H9 (cell line): ENCODE measurements at regions not wholly inside any gene's neighbourhood (a gene's known extent, or its start where the extent isn't known, plus 50 kb on each side); places are given as distances from the start of the nearest gene placed in this dataset.

ENCODE experiments used
- DNase-seq: peaks from one replicate; pipeline ENCODE4 v3.0.0-alpha.2; 2017
- H2AFZ ChIP-seq: one replicate; pipeline ENCODE4 v1.6.1; 2013; ENCODE audit warnings: mild to moderate bottlenecking, low read length, control low read depth, moderate library complexity
- H2AK5ac ChIP-seq: 2 replicates; pipeline ENCODE4 v1.6.1; 2013; ENCODE audit warnings: low read length, control low read depth, mixed read lengths; ENCODE audit not compliant: insufficient read length
- H2BK120ac ChIP-seq: one replicate; pipeline ENCODE4 v1.6.1; 2013; ENCODE audit warnings: low read depth, mild to moderate bottlenecking, low read length, control low read depth, inconsistent platforms; ENCODE audit not compliant: poor library complexity, severe bottlenecking
- H2BK12ac ChIP-seq: 2 replicates; pipeline ENCODE4 v1.6.1; 2013; ENCODE audit warnings: low read length, control low read depth, mixed read lengths, low read depth; ENCODE audit not compliant: insufficient read length
- H2BK15ac ChIP-seq: 2 replicates; pipeline ENCODE4 v1.6.1; 2013; ENCODE audit warnings: low read depth, low read length, control low read depth
- H2BK20ac ChIP-seq: one replicate; pipeline ENCODE4 v1.6.1; 2013; ENCODE audit warnings: low read depth, mild to moderate bottlenecking, low read length, control low read depth, inconsistent platforms; ENCODE audit not compliant: poor library complexity, severe bottlenecking
- H2BK5ac ChIP-seq: 2 replicates; pipeline ENCODE4 v1.6.1; 2013; ENCODE audit warnings: low read length, control low read depth, mixed read lengths; ENCODE audit not compliant: insufficient read length
- H3K14ac ChIP-seq: 2 replicates; pipeline ENCODE4 v1.6.1; 2013; ENCODE audit warnings: low read length, control low read depth; ENCODE audit not compliant: insufficient read depth
- H3K18ac ChIP-seq: 2 replicates; pipeline ENCODE4 v1.6.1; 2013; ENCODE audit warnings: low read depth, mild to moderate bottlenecking, mixed read lengths, low read length, control low read depth; ENCODE audit not compliant: insufficient read length
- H3K23ac ChIP-seq: 2 replicates; pipeline ENCODE4 v1.6.1; 2013; ENCODE audit warnings: low read length, control low read depth, mixed read lengths, low read depth; ENCODE audit not compliant: insufficient read length
- H3K23me2 ChIP-seq: 2 replicates; pipeline ENCODE4 v1.6.1; 2013; ENCODE audit warnings: low read depth, mild to moderate bottlenecking, mixed read lengths, low read length, control low read depth; ENCODE audit not compliant: insufficient read length, poor library complexity, severe bottlenecking
- H3K27ac ChIP-seq: 2 replicates; pipeline ENCODE4 v1.5.1; 2013; ENCODE audit warnings: low read length, control low read depth, mixed read lengths, low read depth; ENCODE audit not compliant: insufficient read length
- H3K27me3 ChIP-seq: 2 replicates; pipeline ENCODE4 v1.6.1; 2013; ENCODE audit warnings: low read length, control low read depth, inconsistent platforms; ENCODE audit not compliant: insufficient read depth
- H3K4ac ChIP-seq: 2 replicates; pipeline ENCODE4 v1.6.1; 2013; ENCODE audit warnings: low read depth, mild to moderate bottlenecking, control low read depth, inconsistent platforms, low read length, moderate library complexity
- H3K4me1 ChIP-seq: 2 replicates; pipeline ENCODE4 v1.6.1; 2013; ENCODE audit warnings: low read length, control low read depth, inconsistent platforms; ENCODE audit not compliant: insufficient read depth
- H3K4me2 ChIP-seq: 2 replicates; pipeline ENCODE4 v1.6.1; 2013; ENCODE audit warnings: low read length, control low read depth, mixed read lengths; ENCODE audit not compliant: insufficient read length, insufficient read depth
- H3K56ac ChIP-seq: 2 replicates; pipeline ENCODE4 v1.6.1; 2013; ENCODE audit warnings: low read depth, mild to moderate bottlenecking, mixed read lengths, low read length, control low read depth; ENCODE audit not compliant: insufficient read length
- H3K79me1 ChIP-seq: 2 replicates; pipeline ENCODE4 v1.6.1; 2013; ENCODE audit warnings: low read depth, mild to moderate bottlenecking, moderate library complexity, low read length, control low read depth, inconsistent platforms; ENCODE audit not compliant: insufficient read depth, poor library complexity, severe bottlenecking
- H3K79me2 ChIP-seq: 2 replicates; pipeline ENCODE4 v1.6.1; 2013; ENCODE audit warnings: low read length, control low read depth, inconsistent platforms; ENCODE audit not compliant: insufficient read depth
- H3K9ac ChIP-seq: 2 replicates; pipeline ENCODE4 v1.6.1; 2013; ENCODE audit warnings: low read length, control low read depth, mixed read lengths; ENCODE audit not compliant: insufficient read length; ENCODE audit errors: extremely low read depth
- H3K9me3 ChIP-seq: one replicate; pipeline ENCODE4 v1.6.1; 2013; ENCODE audit warnings: low read depth, low read length, inconsistent platforms; ENCODE audit not compliant: control insufficient read depth
- H3T11ph ChIP-seq: one replicate; pipeline ENCODE4 v1.6.1; 2013; ENCODE audit warnings: mild to moderate bottlenecking, low read length, control low read depth, inconsistent platforms
- H4K20me1 ChIP-seq: one replicate; pipeline ENCODE4 v1.6.1; 2013; ENCODE audit not compliant: control insufficient read depth, insufficient read length, insufficient read depth
- H4K5ac ChIP-seq: 2 replicates; pipeline ENCODE4 v1.6.1; 2013; ENCODE audit warnings: low read depth, mild to moderate bottlenecking, mixed read lengths, low read length, control low read depth; ENCODE audit not compliant: insufficient read length
- H4K8ac ChIP-seq: replicated peaks from 2 replicates; pipeline ENCODE4 v1.6.1; 2013; ENCODE audit warnings: low read length, control low read depth, mixed read lengths, low read depth; ENCODE audit not compliant: insufficient read length
- H4K91ac ChIP-seq: 2 replicates; pipeline ENCODE4 v1.6.1; 2013; ENCODE audit warnings: low read depth, mild to moderate bottlenecking, moderate library complexity, mixed read lengths, low read length, control low read depth; ENCODE audit not compliant: insufficient read length
- H3K27ac Mint-ChIP-seq, 3 experiments: 2 replicates in 2 of 3; 3 replicates in 1 of 3; pipeline ENCODE4 v1.8.0; 2020 to 2021; ENCODE audit warnings: mixed read lengths in 3 of 3, mild to moderate bottlenecking in 1 of 3, moderate library complexity in 1 of 3
- H3K27me3 Mint-ChIP-seq: 2 replicates; pipeline ENCODE4 v1.8.0; 2021; ENCODE audit warnings: low read depth, mild to moderate bottlenecking, moderate library complexity, mixed read lengths
- H3K36me3 Mint-ChIP-seq, 3 experiments: 2 replicates in 2 of 3; 3 replicates in 1 of 3; pipeline ENCODE4 v1.8.0; 2020 to 2021; ENCODE audit warnings: low read depth in 3 of 3, mixed read lengths in 3 of 3; ENCODE audit not compliant: insufficient read depth in 1 of 3
- H3K4me1 Mint-ChIP-seq, 2 experiments: 2 replicates each; pipeline ENCODE4 v1.8.0; 2020; ENCODE audit warnings: mixed read lengths in 2 of 2
- H3K4me3 Mint-ChIP-seq, 2 experiments: 2 replicates in 1 of 2; 3 replicates in 1 of 2; pipeline ENCODE4 v1.8.0; 2020 to 2021; ENCODE audit warnings: mild to moderate bottlenecking in 2 of 2, mixed read lengths in 2 of 2, moderate library complexity in 1 of 2
- H3K9me3 Mint-ChIP-seq, 2 experiments: 2 replicates in 1 of 2; 3 replicates in 1 of 2; pipeline ENCODE4 v1.8.0; 2020; ENCODE audit warnings: mild to moderate bottlenecking in 2 of 2, mixed read lengths in 2 of 2, moderate library complexity in 1 of 2
- WGBS: extraction: QIAGEN DNeasy Blood & Tissue Kit; methylation state at CpG from one replicate; pipeline ENCODE4 v1.1.7; 2013; ENCODE audit warnings: missing lambda C conversion rate, low lambda C conversion rate, mixed read lengths; ENCODE audit not compliant: insufficient read length; ENCODE audit errors: extremely low coverage; 5-methylcytosine and 5-hydroxymethylcytosine counted together
- TF ChIP-seq, protein P1 (sequence below): fragments of 200-600 bp; sonication (generic); conservative IDR thresholded peaks from 3 replicates; pipeline ENCODE4 v1.8.0; 2021; ENCODE audit warnings: antibody characterized with exemption, mild to moderate bottlenecking

DNA sequence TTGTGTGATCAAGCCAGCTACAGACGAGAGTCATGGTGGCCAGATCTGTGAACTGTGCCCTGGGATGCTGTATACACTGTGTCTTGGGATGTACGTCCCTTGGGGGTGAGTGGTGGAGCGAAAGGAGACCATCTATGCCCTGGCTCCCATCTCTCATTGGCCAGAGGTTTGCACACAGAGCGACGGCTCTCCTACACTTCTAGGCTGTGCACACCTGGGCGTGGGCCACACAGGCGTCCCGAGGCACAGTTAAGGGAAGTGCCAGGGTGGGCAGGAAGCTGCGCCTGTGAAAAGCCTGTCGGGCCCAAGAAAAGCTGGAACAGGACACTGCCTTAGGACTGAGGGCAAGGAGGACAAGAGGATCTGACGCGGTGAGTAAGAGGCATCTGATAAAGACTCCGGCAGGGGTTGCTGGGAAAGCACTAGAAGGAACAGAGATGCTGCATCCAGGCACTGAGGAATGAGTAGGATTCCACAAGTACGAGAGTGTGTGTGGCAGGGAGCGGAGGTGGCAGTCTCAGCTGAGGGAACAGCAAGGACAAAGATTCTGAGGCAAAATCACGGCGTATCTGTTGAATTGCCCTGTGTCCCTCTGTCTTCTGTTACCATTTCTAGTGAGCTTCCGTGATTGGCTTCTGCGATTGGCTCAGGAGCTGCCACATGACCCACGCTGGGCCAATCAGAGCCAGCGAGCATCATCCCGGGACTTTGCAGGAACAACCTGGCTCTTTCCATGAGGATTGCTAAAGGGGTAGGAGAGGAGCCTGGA lies 67.9 kb upstream of the ZBTB40 start:
- Histone ChIP-seq H3K27me3 (no peaks in the 10 kb centered on the region), H2AFZ (no peak overlapping the region)

More for the DNA sequence above, 67.9 kb upstream of the ZBTB40 start:
- TF ChIP-seq, protein P1, sequence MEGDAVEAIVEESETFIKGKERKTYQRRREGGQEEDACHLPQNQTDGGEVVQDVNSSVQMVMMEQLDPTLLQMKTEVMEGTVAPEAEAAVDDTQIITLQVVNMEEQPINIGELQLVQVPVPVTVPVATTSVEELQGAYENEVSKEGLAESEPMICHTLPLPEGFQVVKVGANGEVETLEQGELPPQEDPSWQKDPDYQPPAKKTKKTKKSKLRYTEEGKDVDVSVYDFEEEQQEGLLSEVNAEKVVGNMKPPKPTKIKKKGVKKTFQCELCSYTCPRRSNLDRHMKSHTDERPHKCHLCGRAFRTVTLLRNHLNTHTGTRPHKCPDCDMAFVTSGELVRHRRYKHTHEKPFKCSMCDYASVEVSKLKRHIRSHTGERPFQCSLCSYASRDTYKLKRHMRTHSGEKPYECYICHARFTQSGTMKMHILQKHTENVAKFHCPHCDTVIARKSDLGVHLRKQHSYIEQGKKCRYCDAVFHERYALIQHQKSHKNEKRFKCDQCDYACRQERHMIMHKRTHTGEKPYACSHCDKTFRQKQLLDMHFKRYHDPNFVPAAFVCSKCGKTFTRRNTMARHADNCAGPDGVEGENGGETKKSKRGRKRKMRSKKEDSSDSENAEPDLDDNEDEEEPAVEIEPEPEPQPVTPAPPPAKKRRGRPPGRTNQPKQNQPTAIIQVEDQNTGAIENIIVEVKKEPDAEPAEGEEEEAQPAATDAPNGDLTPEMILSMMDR = no peak
- Histone ChIP-seq H3K4me2 (no peak overlapping the region), H3K56ac (no peak overlapping the region), H3K14ac (no peak overlapping the region), H4K5ac (no peak overlapping the region), H4K20me1 (no peaks in the 10 kb centered on the region), H3K9ac (no peak overlapping the region), H3K79me1 (no peaks in the 10 kb centered on the region), H2BK20ac (no peak overlapping the region), H3K79me2 (no peaks in the 10 kb centered on the region), H2BK12ac (no peak overlapping the region), H3K4me1 (no peaks in the 10 kb centered on the region), H2AK5ac (no peak overlapping the region), H4K91ac (no peak overlapping the region), H3K27ac (no peak overlapping the region), H3K4ac (no peak overlapping the region), H3K9me3 (no peaks in the 10 kb centered on the region), H3K18ac (no peak overlapping the region), H4K8ac (no peak overlapping the region), H3K23me2 (no peaks in the 10 kb centered on the region), H2BK15ac (no peak overlapping the region), H3K23ac (no peak overlapping the region), H2BK120ac (no peak overlapping the region), H3T11ph (no peak overlapping the region), H2BK5ac (no peak overlapping the region)
- no peak for DNase-seq
- Mint-ChIP-seq H3K27ac (no peak overlapping the region), H3K9me3 (no peaks in the 10 kb centered on the region), H3K4me3 (no peak overlapping the region), H3K36me3 (no peaks in the 10 kb centered on the region), H3K4me1 (peaks cover 10 to 12% of the 10 kb centered on the region in 2 experiments; a peak in 3 of 4 replicates), H3K27me3 (peaks cover 4% of the 10 kb centered on the region; the same call in 1 of the 2 replicates)
- no CpG with 5 or more reads among the region's 22 CpGs for WGBS
